Right atrium auricular region (tissue), 2 donors: ENCODE measurements at regions not wholly inside any gene's neighbourhood (a gene's known extent, or its start where the extent isn't known, plus 50 kb on each side); places are given as distances from the start of the nearest gene placed in this dataset.

Experiments
- DNase-seq: peaks from one replicate; pipeline ENCODE4 v3.0.0-alpha.2; 2019; ENCODE audit warnings: low spot score
- H3K27ac ChIP-seq, 2 donors: fragments of 200-600 bp; sonication (generic); 1 replicate in 1 of 2; 2 replicates in 1 of 2; pipeline ENCODE4 v1.5.1; 2016 to 2019
- H3K27me3 ChIP-seq, 2 donors: fragments of 200-600 bp; sonication (generic); one replicate each; pipeline versions ENCODE4 v1.5.1 to v1.6.0; 2017 to 2019
- H3K36me3 ChIP-seq: fragments of 200-600 bp; sonication (generic); one replicate; pipeline ENCODE4 v1.5.1; 2016
- H3K4me1 ChIP-seq, 2 donors: fragments of 200-600 bp; sonication (generic); one replicate each; pipeline versions ENCODE4 v1.5.1 to v1.6.0; 2017 to 2019
- H3K4me3 ChIP-seq, 2 donors: fragments of 200-600 bp; sonication (generic); 1 replicate in 1 of 2; 2 replicates in 1 of 2; pipeline ENCODE4 v1.5.1; 2017 to 2019; ENCODE audit warnings: mild to moderate bottlenecking in 1 of 2, moderate library complexity in 1 of 2
- H3K9me3 ChIP-seq, 2 donors: fragments of 200-600 bp; sonication (generic); one replicate each; pipeline ENCODE4 v1.5.1; 2019
- CTCF ChIP-seq, 2 donors: fragments of 200-600 bp; sonication (generic); IDR thresholded peaks; one replicate each; pipeline ENCODE4 v1.5.1; 2019; ENCODE audit warnings: antibody characterized with exemption in 2 of 2

- H3K27me3 ChIP-seq, result no peaks in the 10 kb centered on the region
- no peaks in the 10 kb centered on the region for H3K9me3 ChIP-seq
- no peaks in the 10 kb centered on the region for H3K36me3 ChIP-seq
- H3K27ac ChIP-seq, result no peak overlapping the region
- H3K4me1 ChIP-seq, result no peaks in the 10 kb centered on the region
- DNase-seq, result no peak
- H3K4me3 ChIP-seq, result no peak overlapping the region
- TF ChIP-seq CTCF (IDR thresholded peaks at IDR 0.05), result no peak
Measured at GRCh38 chr13:80173224-80173623, 167.7 kb downstream of the SPRY2 start.

- Histone ChIP-seq H3K9me3 (no peaks in the 10 kb centered on the region), H3K4me1 (no peaks in the 10 kb centered on the region), H3K4me3 (no peak overlapping the region), H3K27ac (no peak overlapping the region), H3K36me3 (no peaks in the 10 kb centered on the region), H3K27me3 (no peaks in the 10 kb centered on the region)
- no peak for DNase-seq
- no peak for TF ChIP-seq CTCF (IDR thresholded peaks at IDR 0.05)
Measured at GRCh38 chr13:80171096-80171495, 169.8 kb downstream of the SPRY2 start.

GRCh38 chr13:80168089-80168850 is 172.7 kb downstream of the SPRY2 start:
- Histone ChIP-seq H3K27ac (no peak overlapping the region), H3K36me3 (no peaks in the 10 kb centered on the region), H3K4me1 (no peaks in the 10 kb centered on the region), H3K4me3 (no peak overlapping the region), H3K27me3 (no peaks in the 10 kb centered on the region), H3K9me3 (no peaks in the 10 kb centered on the region)
- no peak for TF ChIP-seq CTCF (IDR thresholded peaks at IDR 0.05)
- DNase-seq, result no peak

GRCh38 chr13:80166352-80166751 is 174.6 kb downstream of the SPRY2 start:
- no peak overlapping the region for H3K4me3 ChIP-seq
- H3K36me3 ChIP-seq, result no peaks in the 10 kb centered on the region
- no peaks in the 10 kb centered on the region for H3K27me3 ChIP-seq
- H3K27ac ChIP-seq, result no peak overlapping the region
- no peaks in the 10 kb centered on the region for H3K9me3 ChIP-seq
- H3K4me1 ChIP-seq, result no peaks in the 10 kb centered on the region
- TF ChIP-seq CTCF (IDR thresholded peaks at IDR 0.05), result no peak
- no peak for DNase-seq

- Histone ChIP-seq H3K27me3 (no peaks in the 10 kb centered on the region), H3K4me1 (no peaks in the 10 kb centered on the region), H3K9me3 (no peaks in the 10 kb centered on the region), H3K36me3 (no peaks in the 10 kb centered on the region), H3K4me3 (no peak overlapping the region), H3K27ac (no peak overlapping the region)
- TF ChIP-seq CTCF (IDR thresholded peaks at IDR 0.05), result no peak
- no peak for DNase-seq
Measured at GRCh38 chr13:80164462-80164861, 176.5 kb downstream of the SPRY2 start.

- TF ChIP-seq CTCF (IDR thresholded peaks at IDR 0.05), result no peak
- Histone ChIP-seq H3K4me1 (no peaks in the 10 kb centered on the region), H3K36me3 (no peaks in the 10 kb centered on the region), H3K9me3 (no peaks in the 10 kb centered on the region), H3K4me3 (no peak overlapping the region), H3K27me3 (no peaks in the 10 kb centered on the region), H3K27ac (no peak overlapping the region)
- DNase-seq, result no peak
Measured at GRCh38 chr13:80161896-80162295, 179.0 kb downstream of the SPRY2 start.
